Panc1 (cell line): ENCODE measurements at regions not wholly inside any gene's neighbourhood (a gene's known extent, or its start where the extent isn't known, plus 50 kb on each side); places are given as distances from the start of the nearest gene placed in this dataset.

Experiments
- ATAC-seq: fragments of 200-7000 bp; cut with Tn5 transposase; 2 replicates; pipeline ENCODE4 v1.9.1; 2020; ENCODE audit warnings: mild to moderate bottlenecking, moderate library complexity
- BruUV-seq: library from RNA; stranded (reverse); fragments of 400-500 nt; replicated peaks from 2 replicates; lab custom pipeline; 2021; lab: Mats Ljungman, UMichigan
- CTCF ChIA-PET: fragments of 300-600 bp; sonication (Branson Sonifier 250); formaldehyde crosslinking; loops from one replicate; lab custom pipeline; 2022; ENCODE audit warnings: antibody characterized with exemption; lab: Charles Lee
- POLR2A ChIA-PET: fragments of 300-600 bp; sonication (Branson Sonifier 250); formaldehyde crosslinking; loops from one replicate; lab custom pipeline; 2022; ENCODE audit warnings: antibody characterized with exemption; lab: Charles Lee
- DNase-seq: peaks from one replicate; pipeline ENCODE4 v3.0.0-alpha.2; 2010; ENCODE audit warnings: low read depth, low spot score
- H3K27ac ChIP-seq: 2 replicates; pipeline ENCODE4 v1.5.1; 2011; ENCODE audit warnings: mild to moderate bottlenecking, low read length, inconsistent platforms
- H3K27me3 ChIP-seq: fragments of 200-500 bp; sonication (Bioruptor generic); 2 replicates; pipeline ENCODE4 v1.6.0; 2014; ENCODE audit warnings: low read length, inconsistent platforms; ENCODE audit not compliant: control insufficient read depth, insufficient read depth
- H3K36me3 ChIP-seq: fragments of 200-500 bp; sonication (Bioruptor generic); 2 replicates; pipeline ENCODE4 v1.5.1; 2014; ENCODE audit warnings: inconsistent platforms, mild to moderate bottlenecking, low read length, moderate library complexity; ENCODE audit not compliant: control insufficient read depth, insufficient read depth
- H3K4me1 ChIP-seq: 2 replicates; pipeline ENCODE4 v1.5.1; 2011; ENCODE audit warnings: inconsistent platforms, mild to moderate bottlenecking, low read length, moderate library complexity; ENCODE audit not compliant: control insufficient read depth, insufficient read depth
- H3K4me3 ChIP-seq, 2 experiments: 2 replicates each; pipeline ENCODE4 v1.5.1; 2011 to 2012; ENCODE audit warnings: low read depth in 2 of 2, low read length in 2 of 2, mild to moderate bottlenecking in 2 of 2, inconsistent platforms in 1 of 2, moderate library complexity in 1 of 2
- H3K9me3 ChIP-seq: fragments of 200-500 bp; sonication (Bioruptor generic); 2 replicates; pipeline ENCODE4 v1.5.1; 2014; ENCODE audit warnings: low read depth, mild to moderate bottlenecking, inconsistent platforms, low read length, moderate library complexity; ENCODE audit not compliant: control insufficient read depth, insufficient read depth
- CTCF ChIP-seq: fragments of 450-650 bp; IDR thresholded peaks from 2 replicates; pipeline ENCODE4 v1.5.1; 2017; ENCODE audit warnings: mild to moderate bottlenecking
- POLR2AphosphoS5 ChIP-seq: IDR thresholded peaks from 2 replicates; pipeline ENCODE4 v1.6.1; 2012; ENCODE audit warnings: mild to moderate bottlenecking, low read depth, low read length, moderate library complexity
- REST ChIP-seq, 2 experiments: IDR thresholded peaks; 2 replicates each; pipeline ENCODE4 v1.6.1; 2011 to 2012; ENCODE audit warnings: low read depth in 2 of 2, control low read depth in 1 of 2, low read length in 1 of 2, mild to moderate bottlenecking in 1 of 2, moderate library complexity in 1 of 2; ENCODE audit not compliant: insufficient read depth in 1 of 2
- SIN3A ChIP-seq: IDR thresholded peaks from 2 replicates; pipeline ENCODE4 v1.6.1; 2012; ENCODE audit warnings: low read depth, mild to moderate bottlenecking, low read length, moderate library complexity, borderline replicate concordance; ENCODE audit not compliant: insufficient read depth
- TCF7L2 ChIP-seq: IDR thresholded peaks from 2 replicates; pipeline ENCODE4 v1.6.1; 2011; ENCODE audit warnings: mild to moderate bottlenecking, low read depth, low read length, inconsistent platforms
- in situ Hi-C: cut with HindIII; loops from 2 replicates; pipeline ENCODE4 v1.10.0; 2016; ENCODE audit warnings: low sequenced_read_pairs, low pct_unique_long_range_greater_than_20kb
- intact Hi-C: fragments of 100-400 bp; cut with micrococcal nuclease; formaldehyde crosslinking; loops from one replicate; pipeline ENCODE4 v1.10.0; 2022; ENCODE audit not compliant: unreplicated experiment

GRCh38 chr5:10896016-10896415 lies 135.0 kb upstream of the DAP start:
- Histone ChIP-seq H3K27me3 (0 out of 2 replicates have a peak, but pooled peaks cover 3% of the 10 kb centered on the region), H3K4me1 (no peaks in the 10 kb centered on the region), H3K4me3 (no peak overlapping the region), H3K9me3 (no peaks in the 10 kb centered on the region), H3K27ac (no peak overlapping the region), H3K36me3 (no peaks in the 10 kb centered on the region)
- no peak for TF ChIP-seq CTCF
- DNase-seq (no peak), ATAC-seq (no peak)
- ChIA-PET POLR2A (no interaction called here), CTCF (no interaction called here)
- intact Hi-C loops (no loop called here), in situ Hi-C loops (no loop called here)
- BruUV-seq: no TSS peak

- H3K9me3 ChIP-seq: no peaks in the 10 kb centered on the region
- no peaks in the 10 kb centered on the region for H3K27me3 ChIP-seq
- DNase-seq: no peak
- intact Hi-C loops: no loop called here
- TF ChIP-seq CTCF (no peak), REST (IDR thresholded peaks at IDR 0.05; ENCODE audit: insufficient read depth in 1 of 2, low read depth in 2 of 2, low read length in 1 of 2) (no peak), SIN3A (no peak), TCF7L2 (no peak), POLR2AphosphoS5 (no peak)
- in situ Hi-C loops: no loop called here
- no peaks in the 10 kb centered on the region for H3K4me1 ChIP-seq
- BruUV-seq: no TSS peak
- ATAC-seq: no peak
- ChIA-PET POLR2A (no interaction called here), CTCF (no interaction called here)
- no peak overlapping the region for H3K27ac ChIP-seq
- H3K36me3 ChIP-seq: no peaks in the 10 kb centered on the region
- H3K4me3 ChIP-seq: no peak overlapping the region
Measured at GRCh38 chr5:10894445-10895054, 133.5 kb upstream of the DAP start.

GRCh38 chr5:10892911-10893215 lies 131.8 kb upstream of the DAP start:
- H3K4me1 ChIP-seq: no peaks in the 10 kb centered on the region
- POLR2A ChIA-PET: no interaction called here
- in situ Hi-C loops: no loop called here
- H3K4me3 ChIP-seq: no peak overlapping the region
- DNase-seq: no peak
- CTCF ChIA-PET: no interaction called here
- no peak for ATAC-seq
- H3K27me3 ChIP-seq: no peaks in the 10 kb centered on the region
- no peaks in the 10 kb centered on the region for H3K36me3 ChIP-seq
- BruUV-seq: no TSS peak
- H3K9me3 ChIP-seq: no peaks in the 10 kb centered on the region
- no peak overlapping the region for H3K27ac ChIP-seq
- no peak for TF ChIP-seq CTCF
- TF ChIP-seq REST (IDR thresholded peaks at IDR 0.05; ENCODE audit: insufficient read depth in 1 of 2, low read depth in 2 of 2, low read length in 1 of 2): no peak
- no peak for TF ChIP-seq TCF7L2
- intact Hi-C loops: no loop called here
